Activated CD8-positive, alpha-beta memory T cell treated with anti-CD3 and anti-CD28 coated beads, Interleukin-2, amount 10 ng/mL, durations not matched to agents 7 days and 5 days (primary cell): ENCODE measurements at regions not wholly inside any gene's neighbourhood (a gene's known extent, or its start where the extent isn't known, plus 50 kb on each side); places are given as distances from the start of the nearest gene placed in this dataset.

ENCODE experiments used
- ATAC-seq: fragments of 150-1000 bp; cut with Tn5 transposase; one replicate; pipeline ENCODE4 v1.10.0; 2021; ENCODE audit warnings: moderate library complexity
- CTCF ChIA-PET: fragments of 350-600 bp; sonication (Branson Sonifier 250); formaldehyde crosslinking; loops from one replicate; lab custom pipeline; 2021; ENCODE audit warnings: antibody characterized with exemption; lab: Charles Lee
- DNase-seq: peaks from one replicate; pipeline ENCODE4 v3.0.0-alpha.2; 2020
- H3K27ac Mint-ChIP-seq: one replicate; pipeline ENCODE4 v1.8.0; 2021; ENCODE audit warnings: mild to moderate bottlenecking, mixed read lengths
- H3K27me3 Mint-ChIP-seq: one replicate; pipeline ENCODE4 v1.8.0; 2021; ENCODE audit warnings: mixed read lengths
- H3K36me3 Mint-ChIP-seq: one replicate; pipeline ENCODE4 v1.8.0; 2021; ENCODE audit warnings: mild to moderate bottlenecking, mixed read lengths
- H3K4me1 Mint-ChIP-seq: one replicate; pipeline ENCODE4 v1.8.0; 2021; ENCODE audit warnings: mixed read lengths
- H3K4me3 Mint-ChIP-seq: one replicate; pipeline ENCODE4 v1.8.0; 2021; ENCODE audit warnings: mild to moderate bottlenecking, moderate library complexity, mixed read lengths
- H3K9me3 Mint-ChIP-seq: one replicate; pipeline ENCODE4 v1.8.0; 2022; ENCODE audit warnings: low read depth, mixed read lengths

DNA sequence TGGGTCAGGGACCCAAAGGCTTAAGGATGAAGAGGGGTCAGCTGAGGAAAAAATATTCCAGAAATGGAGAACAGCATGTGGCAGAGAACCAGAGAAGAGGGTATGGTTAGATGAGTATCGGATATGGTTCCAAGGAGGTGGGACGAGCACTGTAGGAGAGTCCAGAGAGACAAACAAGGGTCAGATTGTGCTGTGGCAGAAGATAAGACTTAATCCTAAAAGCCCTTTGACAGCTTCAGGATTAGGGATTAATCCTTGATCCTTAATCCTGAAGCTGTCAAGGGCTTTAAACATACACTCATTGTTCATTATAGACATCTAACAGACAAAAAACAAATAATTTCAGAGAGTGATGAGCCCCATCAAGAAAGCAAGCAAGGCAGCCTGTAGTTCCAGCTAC lies 124.0 kb downstream of the SPTSSA start:
- H3K27ac Mint-ChIP-seq, result no peak overlapping the region
- DNase-seq (no peak), ATAC-seq (no peak)
- H3K4me3 Mint-ChIP-seq, result no peak overlapping the region
- no peaks in the 10 kb centered on the region for H3K9me3 Mint-ChIP-seq
- no peaks in the 10 kb centered on the region for H3K27me3 Mint-ChIP-seq
- no peaks in the 10 kb centered on the region for H3K36me3 Mint-ChIP-seq
- H3K4me1 Mint-ChIP-seq, result peaks cover under 1% of the 10 kb centered on the region
- CTCF ChIA-PET, result interaction anchor here (0.9 kb wide), 1 partner anchor 14 kb away, joined by 3 read pairs; no protein-coding TSS in a partner anchor

DNA sequence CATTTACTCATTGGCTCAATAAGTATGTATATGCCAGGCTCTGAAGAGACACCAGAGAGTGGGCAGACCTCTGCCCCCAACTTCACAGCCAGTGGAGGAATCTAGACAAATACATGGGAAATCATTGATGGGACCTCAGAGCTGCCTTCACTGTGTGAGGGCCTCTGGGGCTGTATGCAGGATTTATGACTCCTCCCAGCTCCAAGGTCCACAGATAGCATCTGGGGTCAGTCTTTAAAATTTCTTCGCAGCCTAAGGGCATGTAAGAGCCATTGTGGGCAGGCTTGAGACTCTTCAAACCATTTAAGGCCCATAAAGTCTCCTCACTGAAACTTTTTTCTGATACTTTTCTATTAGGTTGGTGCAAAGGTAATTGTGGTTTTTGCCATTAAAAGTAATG lies 125.5 kb downstream of the SPTSSA start:
- CTCF ChIA-PET, result interaction anchor here (1.6 kb wide), 1 partner anchor 14 kb away, joined by 4 read pairs; no protein-coding TSS in a partner anchor
- H3K27ac Mint-ChIP-seq, result no peak overlapping the region

DNA sequence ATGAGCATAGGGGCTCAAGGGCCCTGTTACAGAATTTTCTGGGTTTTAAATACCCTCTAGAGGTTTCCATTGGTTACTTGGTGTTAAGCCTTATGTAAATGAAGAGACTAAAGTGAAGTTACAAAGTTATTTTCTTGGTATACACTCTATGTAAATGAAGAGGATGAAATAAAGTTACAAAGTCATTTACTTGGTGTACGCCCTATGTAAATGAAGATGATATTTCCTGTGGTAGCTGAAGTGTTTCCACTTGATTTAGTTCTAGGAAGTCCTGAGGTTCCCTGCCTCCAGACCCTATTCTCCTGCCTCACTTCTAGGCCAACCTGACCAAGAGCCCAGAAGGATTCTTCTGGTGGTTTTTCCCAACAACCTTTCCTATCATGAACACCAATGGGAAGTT lies 126.1 kb downstream of the SPTSSA start:
- DNase-seq, result no peak
- Mint-ChIP-seq H3K4me3 (no peak overlapping the region), H3K4me1 (peaks cover 13% of the 10 kb centered on the region), H3K9me3 (no peaks in the 10 kb centered on the region), H3K27ac (no peak overlapping the region), H3K36me3 (no peaks in the 10 kb centered on the region), H3K27me3 (no peaks in the 10 kb centered on the region)
- CTCF ChIA-PET, result interaction anchor here (1.6 kb wide), 1 partner anchor 13 kb away, joined by 4 read pairs; no protein-coding TSS in a partner anchor
- no peak for ATAC-seq

More for the DNA sequence above, 125.5 kb downstream of the SPTSSA start:
- no peak overlapping the region for H3K4me3 Mint-ChIP-seq
- no peaks in the 10 kb centered on the region for H3K36me3 Mint-ChIP-seq
- H3K4me1 Mint-ChIP-seq, result peaks cover 11% of the 10 kb centered on the region
- no peaks in the 10 kb centered on the region for H3K9me3 Mint-ChIP-seq
- H3K27me3 Mint-ChIP-seq, result no peaks in the 10 kb centered on the region
- DNase-seq (no peak), ATAC-seq (no peak)

DNA sequence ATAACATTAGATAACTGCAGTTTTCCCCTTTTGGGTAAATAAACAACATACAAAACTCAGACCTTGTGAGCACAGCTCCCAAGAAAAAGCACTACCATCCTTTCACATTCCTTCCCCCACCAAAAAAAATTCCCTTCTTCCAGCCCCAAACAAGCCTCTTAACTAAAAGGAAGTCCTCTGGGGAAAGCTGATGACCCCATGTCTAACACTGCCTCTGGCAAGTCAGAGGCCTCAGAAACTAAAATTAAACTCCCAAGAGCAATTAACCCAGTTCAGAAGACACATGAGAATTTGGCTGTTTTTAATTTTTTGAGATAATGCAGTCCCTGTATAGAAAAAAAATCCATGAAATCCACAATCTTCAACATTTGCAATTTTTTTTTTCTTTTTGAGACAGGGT lies 127.7 kb downstream of the SPTSSA start:
- no peak for DNase-seq
- no peaks in the 10 kb centered on the region for H3K36me3 Mint-ChIP-seq
- peaks cover 13% of the 10 kb centered on the region for H3K4me1 Mint-ChIP-seq
- no peak overlapping the region for H3K4me3 Mint-ChIP-seq
- ATAC-seq, result no peak
- H3K27ac Mint-ChIP-seq, result no peak overlapping the region
- no peaks in the 10 kb centered on the region for H3K27me3 Mint-ChIP-seq
- CTCF ChIA-PET, result interaction anchor here (1.2 kb wide), 1 partner anchor 11 kb away, joined by 3 read pairs; no protein-coding TSS in a partner anchor
- H3K9me3 Mint-ChIP-seq, result no peaks in the 10 kb centered on the region

DNA sequence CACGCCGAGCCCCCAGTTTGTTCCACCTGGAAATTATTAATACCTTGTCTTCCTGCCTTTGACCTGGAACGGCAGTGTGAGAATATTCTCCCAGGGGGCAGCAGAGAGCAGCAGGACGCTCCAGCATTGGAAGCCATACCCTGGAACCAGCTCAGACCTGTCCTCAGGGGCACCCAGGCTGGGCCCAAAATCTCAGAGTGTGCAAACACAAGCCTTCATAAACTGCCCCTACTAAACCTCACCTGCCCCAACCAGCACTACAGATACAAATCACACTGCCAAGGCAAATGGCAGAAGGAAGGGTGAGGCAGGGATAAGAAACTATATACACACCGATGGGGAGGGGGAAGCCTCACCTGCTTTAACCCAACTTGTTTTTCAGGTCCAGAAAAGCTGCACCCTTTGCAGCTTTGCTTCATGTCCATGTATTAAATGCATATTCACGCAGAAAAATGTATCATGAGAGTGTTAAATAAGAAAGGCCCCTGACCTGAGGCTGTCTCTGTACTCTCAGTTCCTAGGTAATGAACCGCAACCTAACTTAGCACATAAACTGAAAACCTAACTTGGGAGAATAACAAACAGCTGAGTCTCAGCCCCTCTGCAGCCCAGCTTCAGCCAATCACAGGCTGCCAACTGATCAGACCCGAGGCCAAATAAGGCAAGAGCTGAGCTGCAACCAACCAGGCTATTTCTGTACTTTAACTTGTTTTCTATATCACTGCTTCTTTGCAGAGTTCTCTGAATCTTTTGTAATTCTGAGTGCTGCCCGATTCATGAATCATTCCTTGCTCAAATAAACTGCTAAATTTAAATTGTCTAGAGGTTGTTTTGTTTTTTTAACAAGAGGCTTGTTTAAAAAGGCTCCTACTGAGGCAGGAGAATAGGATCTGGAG lies 130.1 kb downstream of the SPTSSA start:
- Mint-ChIP-seq H3K36me3 (no peaks in the 10 kb centered on the region), H3K27me3 (no peaks in the 10 kb centered on the region), H3K27ac (no peak overlapping the region), H3K4me1 (peaks cover 13% of the 10 kb centered on the region), H3K4me3 (no peak overlapping the region), H3K9me3 (no peaks in the 10 kb centered on the region)
- peak; percentile 82 for ATAC-seq
- peak; percentile 68 for DNase-seq
- CTCF ChIA-PET, result interaction anchor here (0.8 to 2.8 kb wide), 17 partner anchors 9 to 1091 kb away, joined by 3 to 19 read pairs (median 3); no protein-coding TSS in a partner anchor

DNA sequence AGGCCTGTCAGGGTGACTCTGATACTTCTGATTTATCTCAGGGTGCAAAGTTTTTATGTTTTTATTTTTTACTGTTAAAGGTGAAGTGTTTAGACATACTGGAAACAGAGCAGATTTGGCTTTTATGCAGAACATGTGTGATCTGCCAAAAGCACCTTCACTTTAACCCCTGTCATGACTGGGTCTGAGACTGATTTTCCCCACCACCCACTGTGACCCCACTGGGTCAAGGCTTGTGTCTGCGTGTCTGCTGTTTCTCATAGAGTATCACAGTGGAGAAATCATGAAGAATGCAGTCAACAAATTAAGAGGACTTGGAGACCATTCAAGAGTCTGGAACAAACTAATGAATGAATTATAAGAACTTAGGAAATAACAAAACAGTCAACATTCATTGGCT lies 131.2 kb downstream of the SPTSSA start:
- Mint-ChIP-seq H3K27me3 (no peaks in the 10 kb centered on the region), H3K9me3 (no peaks in the 10 kb centered on the region), H3K4me3 (no peak overlapping the region), H3K4me1 (peaks cover 13% of the 10 kb centered on the region), H3K36me3 (no peaks in the 10 kb centered on the region), H3K27ac (no peak overlapping the region)
- CTCF ChIA-PET, result interaction anchor here (1.2 to 2.8 kb wide), 2 partner anchors 8 to 181 kb away, joined by 3 to 19 read pairs; no protein-coding TSS in a partner anchor
- DNase-seq, result no peak
- ATAC-seq, result no peak

DNA sequence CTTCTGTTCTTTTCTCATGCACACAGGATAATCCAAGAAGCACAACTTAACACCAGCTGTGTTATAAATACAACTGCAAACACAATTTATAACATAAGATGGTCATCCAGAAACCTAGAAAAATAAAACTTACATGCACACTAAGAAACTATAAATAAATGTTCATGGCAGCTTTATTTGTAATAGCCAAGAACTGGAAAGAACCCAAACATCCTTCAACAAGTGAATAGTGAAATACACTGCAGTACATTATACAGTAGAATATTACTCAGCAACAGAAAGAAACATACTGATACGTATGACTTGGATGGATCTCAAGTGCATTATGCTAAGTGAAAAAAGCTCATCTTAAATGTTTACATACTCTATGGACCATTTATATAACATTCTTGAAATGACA lies 132.7 kb downstream of the SPTSSA start:
- H3K36me3 Mint-ChIP-seq, result no peaks in the 10 kb centered on the region
- no peaks in the 10 kb centered on the region for H3K27me3 Mint-ChIP-seq
- ATAC-seq (no peak), DNase-seq (no peak)
- no peak overlapping the region for H3K27ac Mint-ChIP-seq
- H3K4me3 Mint-ChIP-seq, result no peak overlapping the region
- H3K9me3 Mint-ChIP-seq, result no peaks in the 10 kb centered on the region
- H3K4me1 Mint-ChIP-seq, result peaks cover 13% of the 10 kb centered on the region
- CTCF ChIA-PET, result interaction anchor here (1.0 to 1.4 kb wide), 3 partner anchors 169 to 480 kb away, joined by 3 to 4 read pairs (median 3); no protein-coding TSS in a partner anchor

DNA sequence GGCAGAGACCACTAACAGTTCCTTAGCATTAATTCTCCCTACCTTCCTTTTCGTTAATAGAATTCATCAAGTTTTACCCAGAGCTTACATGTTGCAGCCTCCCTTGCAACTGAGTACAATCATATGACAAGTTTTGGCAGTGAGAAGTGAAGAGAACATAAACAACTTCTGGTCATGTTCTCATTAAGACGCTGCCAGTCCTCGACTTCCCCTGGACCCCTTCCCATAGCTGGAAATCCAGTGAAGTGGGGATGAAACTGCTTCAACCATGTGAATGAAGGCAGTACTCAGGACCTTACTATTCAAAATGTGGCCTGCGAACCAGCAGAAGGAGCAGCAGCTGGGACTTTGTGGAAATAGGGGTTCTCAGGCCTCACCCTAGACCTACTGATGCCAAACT lies 133.9 kb downstream of the SPTSSA start:
- CTCF ChIA-PET, result interaction anchor here (1.2 to 1.4 kb wide), 2 partner anchors 170 to 479 kb away, joined by 3 to 4 read pairs; no protein-coding TSS in a partner anchor

DNA sequence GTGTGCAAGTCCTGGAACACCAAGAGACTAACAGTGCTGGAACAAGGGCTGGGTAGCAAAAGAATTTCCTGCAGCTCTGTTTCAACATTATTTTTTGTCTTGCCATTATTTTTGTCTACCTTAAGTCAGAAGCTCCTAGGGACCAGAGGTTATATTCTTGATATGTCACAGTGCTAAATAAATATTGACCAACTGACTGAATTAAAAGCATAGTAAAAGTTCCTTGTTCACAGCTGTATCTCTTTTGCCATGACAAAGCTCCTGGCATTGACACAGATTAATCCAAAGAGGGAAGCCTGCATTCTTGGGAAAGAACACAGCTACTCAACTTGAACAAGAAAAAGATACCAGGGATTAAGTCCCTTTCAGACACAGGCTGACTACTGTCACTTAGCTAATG lies 136.5 kb downstream of the SPTSSA start:
- Mint-ChIP-seq H3K9me3 (no peaks in the 10 kb centered on the region), H3K36me3 (no peaks in the 10 kb centered on the region), H3K27me3 (peaks cover 2% of the 10 kb centered on the region), H3K4me1 (no peaks in the 10 kb centered on the region), H3K4me3 (no peak overlapping the region), H3K27ac (no peak overlapping the region)
- DNase-seq (no peak), ATAC-seq (no peak)
- CTCF ChIA-PET, result interaction anchor here (0.9 kb wide), 1 partner anchor 22 kb away, joined by 3 read pairs; no protein-coding TSS in a partner anchor

More for the DNA sequence above, 133.9 kb downstream of the SPTSSA start:
- Mint-ChIP-seq H3K9me3 (no peaks in the 10 kb centered on the region), H3K27ac (no peak overlapping the region), H3K27me3 (no peaks in the 10 kb centered on the region), H3K4me3 (no peak overlapping the region), H3K4me1 (peaks cover 13% of the 10 kb centered on the region), H3K36me3 (no peaks in the 10 kb centered on the region)
- ATAC-seq, result no peak
- DNase-seq, result no peak

DNA sequence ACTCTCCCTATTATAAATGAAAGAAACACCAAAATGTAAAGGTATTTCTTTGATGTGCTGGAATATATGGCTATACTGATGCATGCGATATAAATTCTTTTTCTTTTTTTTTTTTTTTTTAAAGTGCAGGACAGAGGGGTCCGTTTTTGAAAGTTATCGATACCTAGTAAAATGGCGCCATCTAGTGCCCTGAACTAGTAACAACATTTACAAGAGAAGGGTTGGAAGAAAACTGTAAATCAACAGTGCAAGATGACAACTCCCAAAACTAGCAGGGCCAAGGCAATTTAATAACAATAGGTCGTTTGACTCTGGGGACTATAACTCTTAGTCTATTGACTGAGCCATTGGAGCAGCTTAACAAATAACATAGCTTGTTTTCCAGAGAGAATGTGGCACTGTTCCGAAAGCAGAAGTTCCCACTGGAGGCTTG lies 137.7 kb downstream of the SPTSSA start:
- H3K36me3 Mint-ChIP-seq, result no peaks in the 10 kb centered on the region
- DNase-seq (no peak), ATAC-seq (no peak)
- no peaks in the 10 kb centered on the region for H3K9me3 Mint-ChIP-seq
- H3K27me3 Mint-ChIP-seq, result peaks cover 6% of the 10 kb centered on the region
- no peaks in the 10 kb centered on the region for H3K4me1 Mint-ChIP-seq
- no peak overlapping the region for H3K27ac Mint-ChIP-seq
- H3K4me3 Mint-ChIP-seq, result no peak overlapping the region
- CTCF ChIA-PET, result interaction anchor here (0.7 to 1.6 kb wide), 4 partner anchors 11 to 374 kb away, joined by 3 to 9 read pairs (median 3); no protein-coding TSS in a partner anchor

DNA sequence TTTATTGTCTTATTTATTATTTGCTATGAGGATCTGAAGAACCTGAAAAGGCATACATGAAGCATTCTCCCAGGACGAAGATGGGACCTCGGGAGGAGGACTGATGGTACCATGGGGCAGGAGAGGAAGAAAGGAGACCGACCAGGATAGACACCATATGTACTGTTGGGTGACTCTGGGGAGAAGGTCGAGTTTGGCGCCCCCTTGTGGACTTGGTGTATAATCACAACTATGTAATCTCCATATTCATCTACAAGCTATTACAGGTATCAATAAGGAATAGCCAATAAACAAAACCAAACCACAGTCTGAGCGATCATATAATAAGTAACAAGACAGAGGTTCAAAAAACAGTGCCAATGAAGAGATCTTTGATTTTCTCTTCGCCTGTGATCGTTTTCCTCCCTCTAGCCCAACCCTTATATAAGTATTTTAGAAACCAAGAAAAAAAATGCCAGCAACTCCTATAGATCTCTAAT lies 139.1 kb downstream of the SPTSSA start:
- Mint-ChIP-seq H3K4me3 (no peak overlapping the region), H3K36me3 (no peaks in the 10 kb centered on the region), H3K4me1 (no peaks in the 10 kb centered on the region), H3K27me3 (peaks cover 6% of the 10 kb centered on the region), H3K27ac (no peak overlapping the region), H3K9me3 (no peaks in the 10 kb centered on the region)
- CTCF ChIA-PET, result interaction anchor here (0.5 to 2.2 kb wide), 14 partner anchors 9 to 1758 kb away, joined by 3 to 19 read pairs (median 3); no protein-coding TSS in a partner anchor
- peak; percentile 68 for ATAC-seq
- DNase-seq, result peak; percentile 76

DNA sequence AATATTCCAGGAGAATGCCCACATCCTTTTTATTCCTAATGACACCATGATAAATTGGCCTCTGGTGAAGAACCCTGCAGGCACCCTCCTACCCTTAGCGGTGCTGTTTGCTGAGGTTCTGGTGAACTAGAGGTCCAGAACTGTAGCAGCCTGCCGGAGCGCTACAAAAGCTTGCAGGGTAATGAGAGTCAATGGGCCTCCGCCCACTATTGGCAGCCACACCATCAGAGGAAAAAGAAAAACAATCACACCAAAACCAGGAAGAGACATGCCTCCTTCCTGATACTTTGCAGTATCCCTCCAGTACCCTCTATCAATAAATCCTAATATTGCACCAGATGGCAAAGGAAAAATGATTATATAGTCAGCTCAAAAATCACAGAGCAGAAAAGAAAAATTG lies 142.9 kb downstream of the SPTSSA start:
- ATAC-seq (no peak), DNase-seq (no peak)
- Mint-ChIP-seq H3K27ac (no peak overlapping the region), H3K4me1 (no peaks in the 10 kb centered on the region), H3K27me3 (peaks cover 13% of the 10 kb centered on the region), H3K36me3 (no peaks in the 10 kb centered on the region), H3K9me3 (no peaks in the 10 kb centered on the region), H3K4me3 (no peak overlapping the region)
- CTCF ChIA-PET, result interaction anchor here (2.1 kb wide), 1 partner anchor 13 kb away, joined by 6 read pairs; no protein-coding TSS in a partner anchor

DNA sequence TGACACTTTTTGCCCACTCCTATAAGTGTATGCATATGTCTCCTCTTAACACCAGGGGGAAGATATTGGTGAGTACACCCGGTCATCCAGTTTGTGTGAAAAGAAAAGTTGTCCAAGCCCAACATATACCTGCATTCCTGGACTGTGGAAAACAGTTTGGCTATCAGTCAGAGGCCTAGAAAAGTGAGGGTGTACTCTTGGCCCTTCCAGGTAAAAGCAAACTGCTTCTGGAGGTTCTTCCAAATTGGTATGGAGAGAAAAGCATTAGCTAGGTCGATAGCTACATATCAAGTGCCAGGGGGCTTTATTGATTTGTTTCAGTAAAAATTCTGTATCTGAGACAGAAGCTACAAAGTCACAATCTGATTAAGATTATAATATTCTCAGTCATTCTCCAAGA lies 144.0 kb downstream of the SPTSSA start:
- H3K36me3 Mint-ChIP-seq, result no peaks in the 10 kb centered on the region
- ATAC-seq (no peak), DNase-seq (no peak)
- no peak overlapping the region for H3K27ac Mint-ChIP-seq
- H3K4me3 Mint-ChIP-seq, result no peak overlapping the region
- CTCF ChIA-PET, result interaction anchor here (2.1 kb wide), 1 partner anchor 14 kb away, joined by 6 read pairs; no protein-coding TSS in a partner anchor
- H3K9me3 Mint-ChIP-seq, result no peaks in the 10 kb centered on the region
- H3K4me1 Mint-ChIP-seq, result no peaks in the 10 kb centered on the region
- peaks cover 18% of the 10 kb centered on the region for H3K27me3 Mint-ChIP-seq
